ENCODE measurements at regions not wholly inside any gene's neighbourhood (a gene's known extent, or its start where the extent isn't known, plus 50 kb on each side); places are given as distances from the start of the nearest gene placed in this dataset.

DNA sequence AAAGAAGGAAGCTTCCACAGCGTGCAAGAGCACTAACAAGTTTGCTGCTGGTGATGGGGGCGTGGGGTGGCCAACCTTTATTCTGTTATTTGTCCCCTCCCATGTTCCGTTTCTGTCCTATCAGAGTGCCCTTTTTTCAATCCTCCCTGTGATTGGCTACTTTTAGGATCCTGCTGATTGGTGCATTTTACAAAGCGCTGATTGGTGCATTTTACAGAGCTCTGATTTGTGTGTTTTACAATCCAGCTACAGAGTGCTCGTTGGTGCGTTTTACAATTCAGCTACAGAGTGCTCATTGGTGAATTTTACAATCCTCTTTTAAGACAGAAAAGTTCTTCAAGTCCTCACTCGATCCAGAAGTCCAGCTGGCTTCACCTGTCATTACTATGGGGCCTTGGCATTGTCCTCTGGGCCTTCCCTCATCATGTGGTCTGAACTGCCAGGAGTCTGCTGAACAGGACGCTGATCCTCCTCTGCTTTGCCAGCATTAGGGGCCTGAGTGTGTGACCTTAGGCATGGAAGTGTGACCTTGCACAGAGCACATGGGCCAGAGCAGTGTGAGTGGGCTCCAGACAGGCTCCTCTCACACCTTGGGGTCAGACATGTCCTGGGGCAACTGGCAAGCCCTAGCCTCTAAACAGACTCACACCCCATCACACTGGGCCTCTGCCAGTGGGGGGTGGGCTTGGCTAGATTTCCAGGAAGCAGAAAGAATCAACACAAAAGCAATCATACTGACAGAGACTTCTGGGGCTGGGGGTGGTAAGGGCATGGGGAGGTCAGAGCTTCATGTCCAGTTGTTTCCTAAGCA is 167.4 kb downstream of the PTPN20 start:
- TF ChIP-seq, protein P1, sequence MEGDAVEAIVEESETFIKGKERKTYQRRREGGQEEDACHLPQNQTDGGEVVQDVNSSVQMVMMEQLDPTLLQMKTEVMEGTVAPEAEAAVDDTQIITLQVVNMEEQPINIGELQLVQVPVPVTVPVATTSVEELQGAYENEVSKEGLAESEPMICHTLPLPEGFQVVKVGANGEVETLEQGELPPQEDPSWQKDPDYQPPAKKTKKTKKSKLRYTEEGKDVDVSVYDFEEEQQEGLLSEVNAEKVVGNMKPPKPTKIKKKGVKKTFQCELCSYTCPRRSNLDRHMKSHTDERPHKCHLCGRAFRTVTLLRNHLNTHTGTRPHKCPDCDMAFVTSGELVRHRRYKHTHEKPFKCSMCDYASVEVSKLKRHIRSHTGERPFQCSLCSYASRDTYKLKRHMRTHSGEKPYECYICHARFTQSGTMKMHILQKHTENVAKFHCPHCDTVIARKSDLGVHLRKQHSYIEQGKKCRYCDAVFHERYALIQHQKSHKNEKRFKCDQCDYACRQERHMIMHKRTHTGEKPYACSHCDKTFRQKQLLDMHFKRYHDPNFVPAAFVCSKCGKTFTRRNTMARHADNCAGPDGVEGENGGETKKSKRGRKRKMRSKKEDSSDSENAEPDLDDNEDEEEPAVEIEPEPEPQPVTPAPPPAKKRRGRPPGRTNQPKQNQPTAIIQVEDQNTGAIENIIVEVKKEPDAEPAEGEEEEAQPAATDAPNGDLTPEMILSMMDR (IDR thresholded peaks at IDR 0.05; ENCODE audit: low read depth, low read length): no peak
- no peaks in the 10 kb centered on the region for H3K36me3 ChIP-seq
- H3K4me1 ChIP-seq (ENCODE audit: low read depth): peaks cover 12% of the 10 kb centered on the region
- H3K9me3 ChIP-seq (ENCODE audit: low read depth): no peaks in the 10 kb centered on the region
- no peak overlapping the region for H3K4me3 ChIP-seq
- H3K27me3 ChIP-seq: no peaks in the 10 kb centered on the region
- peak overlapping the region; percentile 63 for H3K27ac ChIP-seq
- peak in 1 of 2 donors; percentile 49 for DNase-seq (ENCODE audit: low read depth in 1 of 2, low spot score in 1 of 2)

DNA sequence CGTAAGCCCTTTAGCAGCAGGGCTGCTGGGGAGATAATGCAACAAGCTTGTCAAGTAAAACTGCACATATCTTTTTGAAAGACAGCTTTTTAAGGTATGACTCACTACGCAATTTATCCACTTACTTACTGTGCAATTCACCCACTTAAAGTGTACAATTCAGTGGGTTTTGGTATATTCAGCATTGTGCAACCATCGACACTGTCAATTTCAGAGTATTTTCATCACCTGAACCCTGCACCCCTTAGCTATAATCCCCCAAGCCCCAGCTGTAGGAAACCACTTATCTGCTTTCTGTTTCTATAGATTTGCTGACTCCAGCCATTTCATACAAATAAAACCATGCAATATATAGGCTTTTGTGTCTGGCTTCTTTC is 168.0 kb downstream of the PTPN20 start:
- no peaks in the 10 kb centered on the region for H3K36me3 ChIP-seq
- TF ChIP-seq, protein P1 (IDR thresholded peaks at IDR 0.05; ENCODE audit: low read depth, low read length): no peak
- peak in 1 of 2 donors; percentile 74 for DNase-seq (ENCODE audit: low read depth in 1 of 2, low spot score in 1 of 2)
- H3K4me3 ChIP-seq: no peak overlapping the region
- no peaks in the 10 kb centered on the region for H3K9me3 ChIP-seq (ENCODE audit: low read depth)
- H3K4me1 ChIP-seq (ENCODE audit: low read depth): peaks cover 12% of the 10 kb centered on the region
- no peaks in the 10 kb centered on the region for H3K27me3 ChIP-seq
- peak overlapping the region; percentile 63 for H3K27ac ChIP-seq

DNA sequence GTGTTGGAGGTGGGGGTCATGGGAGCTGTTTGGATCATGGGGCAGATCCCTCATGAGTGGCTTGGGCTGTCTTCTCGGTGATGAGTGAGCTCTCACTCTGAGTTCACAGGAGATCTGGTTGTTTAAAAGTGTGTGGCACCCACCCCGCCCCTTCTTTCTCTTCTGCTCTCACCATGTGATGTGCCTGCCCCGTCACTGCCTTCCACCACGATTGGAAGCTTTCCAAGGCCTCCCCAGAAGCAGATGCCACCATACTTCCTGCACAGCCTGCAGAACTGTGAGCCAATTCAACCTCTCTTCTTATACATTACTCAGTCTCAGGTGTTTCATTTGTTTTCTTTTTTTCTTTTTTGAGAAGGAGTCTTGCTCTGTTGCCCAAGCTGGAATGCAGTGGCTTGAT is 170.0 kb downstream of the PTPN20 start:
- H3K36me3 ChIP-seq: no peaks in the 10 kb centered on the region
- DNase-seq (ENCODE audit: low read depth in 1 of 2, low spot score in 1 of 2): no peak
- TF ChIP-seq, protein P1 (IDR thresholded peaks at IDR 0.05; ENCODE audit: low read depth, low read length): no peak
- peaks cover 12% of the 10 kb centered on the region for H3K4me1 ChIP-seq (ENCODE audit: low read depth)
- no peak overlapping the region for H3K27ac ChIP-seq
- H3K4me3 ChIP-seq: no peak overlapping the region
- no peaks in the 10 kb centered on the region for H3K9me3 ChIP-seq (ENCODE audit: low read depth)
- H3K27me3 ChIP-seq: no peaks in the 10 kb centered on the region

DNA sequence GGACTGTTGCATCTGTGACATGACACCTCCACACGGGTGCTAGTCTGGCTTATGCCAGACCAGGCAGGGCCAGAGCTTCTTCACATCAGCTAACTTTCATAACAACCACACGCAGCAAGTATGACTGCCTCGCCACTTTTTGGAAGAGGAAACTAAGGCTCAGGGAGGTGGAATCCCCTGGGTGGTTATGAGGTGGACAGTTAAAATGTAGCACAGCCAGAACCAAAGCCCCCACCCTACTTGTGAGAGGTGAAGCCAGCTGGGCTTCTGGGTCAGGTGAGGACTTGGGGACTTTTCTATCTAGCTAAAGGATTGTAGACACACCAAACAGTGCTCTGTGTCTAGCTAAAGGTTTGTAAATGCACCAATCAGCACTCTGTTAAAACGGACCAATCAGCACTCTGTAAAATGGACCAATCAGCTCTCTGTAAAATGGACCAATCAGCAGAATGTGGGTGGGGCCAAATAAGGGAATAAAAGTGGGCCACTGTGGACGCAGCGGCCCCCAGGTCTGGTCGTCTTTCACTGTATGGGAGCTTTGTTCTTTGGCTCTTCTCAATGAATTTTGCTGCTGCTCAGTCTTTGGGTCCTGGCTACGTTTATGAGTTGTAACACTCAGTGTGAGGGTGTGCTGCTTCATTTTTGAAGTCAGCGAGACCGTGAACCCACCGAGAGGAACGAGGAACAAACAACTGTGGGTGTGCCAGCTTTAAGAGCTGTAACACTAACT is 171.0 kb downstream of the PTPN20 start:
- H3K4me3 ChIP-seq: no peak overlapping the region

DNA sequence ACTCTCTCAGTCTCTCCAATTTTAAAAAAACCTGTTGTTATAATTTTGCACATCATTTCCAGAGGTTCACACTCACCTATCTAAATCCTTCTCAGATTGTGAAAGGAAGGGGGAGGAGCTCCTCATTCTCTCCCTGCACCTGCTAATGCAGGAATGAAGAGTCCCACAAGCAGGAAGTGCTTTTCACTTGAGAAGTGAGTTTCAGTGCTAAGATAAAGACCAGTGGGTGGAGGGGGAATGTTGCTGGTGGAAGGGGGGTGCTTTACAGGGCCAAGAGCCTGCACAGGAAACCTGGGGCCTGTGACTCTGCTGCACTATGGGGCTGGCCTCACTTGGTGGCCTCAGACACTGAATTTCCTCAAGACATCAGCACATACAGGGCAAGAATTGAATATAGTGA is 176.4 kb downstream of the PTPN20 start:
- DNase-seq (ENCODE audit: low read depth in 1 of 2, low spot score in 1 of 2): no peak
- Histone ChIP-seq H3K27ac (no peak overlapping the region), H3K36me3 (no peaks in the 10 kb centered on the region), H3K9me3 (ENCODE audit: low read depth) (no peaks in the 10 kb centered on the region), H3K4me3 (no peak overlapping the region), H3K4me1 (ENCODE audit: low read depth) (peaks cover 13% of the 10 kb centered on the region), H3K27me3 (no peaks in the 10 kb centered on the region)
- TF ChIP-seq, protein P1 (IDR thresholded peaks at IDR 0.05; ENCODE audit: low read depth, low read length): no peak

More for the DNA sequence above, 171.0 kb downstream of the PTPN20 start:
- Histone ChIP-seq H3K36me3 (no peaks in the 10 kb centered on the region), H3K4me1 (ENCODE audit: low read depth) (peaks cover 12% of the 10 kb centered on the region), H3K9me3 (ENCODE audit: low read depth) (no peaks in the 10 kb centered on the region), H3K27ac (no peak overlapping the region), H3K27me3 (no peaks in the 10 kb centered on the region)
- no peak for DNase-seq (ENCODE audit: low read depth in 1 of 2, low spot score in 1 of 2)
- TF ChIP-seq, protein P1 (IDR thresholded peaks at IDR 0.05; ENCODE audit: low read depth, low read length): no peak
